Transverse colon (tissue), 4 donors: ENCODE measurements at regions not wholly inside any gene's neighbourhood (a gene's known extent, or its start where the extent isn't known, plus 50 kb on each side); places are given as distances from the start of the nearest gene placed in this dataset.
"Not testable (repeated sequence)": the region's sequence is repeated elsewhere in the genome, so short reads cannot be mapped to it uniquely, and the experiment has no call there.

Experiments used
- DNase-seq: peaks from one replicate; pipeline ENCODE4 v3.0.0-alpha.2; 2019
- H3K27ac ChIP-seq, 4 donors: fragments of 200-600 bp; sonication (generic); 2 replicates each; pipeline ENCODE4 v1.5.1; 2016 to 2018; ENCODE audit warnings: inconsistent platforms in 4 of 4
- H3K27me3 ChIP-seq: fragments of 200-600 bp; sonication (generic); 2 replicates; pipeline ENCODE4 v1.5.1; 2017; ENCODE audit warnings: inconsistent platforms
- H3K36me3 ChIP-seq, 4 donors: fragments of 200-600 bp; sonication (generic); 2 replicates each; pipeline ENCODE4 v1.5.1; 2017 to 2019; ENCODE audit warnings: inconsistent platforms in 4 of 4
- H3K4me1 ChIP-seq, 4 donors: fragments of 200-600 bp; sonication (generic); 2 replicates each; pipeline ENCODE4 v1.5.1; 2017 to 2020; ENCODE audit warnings: inconsistent platforms in 4 of 4
- H3K4me3 ChIP-seq, 4 donors: fragments of 200-600 bp; sonication (generic); 1 replicate in 1 of 4; 2 replicates in 3 of 4; pipeline versions ENCODE4 v1.5.1 to v1.6.1; 2017 to 2019; ENCODE audit warnings: inconsistent platforms in 4 of 4
- H3K9me3 ChIP-seq, 2 donors: fragments of 200-600 bp; sonication (generic); 2 replicates each; pipeline ENCODE4 v1.5.1; 2017 to 2019; ENCODE audit warnings: inconsistent platforms in 2 of 2
- EP300 ChIP-seq: sonication (generic); formaldehyde crosslinking; IDR thresholded peaks from one replicate; pipeline ENCODE4 v1.6.1; 2017; ENCODE audit warnings: antibody characterized with exemption, low read depth
- POLR2A ChIP-seq: fragments of 450-650 bp; IDR thresholded peaks from one replicate; pipeline ENCODE4 v1.6.1; 2016; ENCODE audit warnings: antibody characterized with exemption, mild to moderate bottlenecking, moderate library complexity
- POLR2AphosphoS5 ChIP-seq, 3 donors: sonication (generic); formaldehyde crosslinking; IDR thresholded peaks; one replicate each; pipeline ENCODE4 v1.6.1; 2016; ENCODE audit warnings: antibody characterized with exemption in 3 of 3
- WGBS, 2 donors: methylation state at CpG; one replicate each; pipeline ENCODE4 v1.1.5; 2018; ENCODE audit warnings: low coverage in 1 of 2; 5-methylcytosine and 5-hydroxymethylcytosine counted together
- in situ Hi-C, 4 donors: fragments of 200-750 bp; cut with MboI; loops; one replicate each; pipeline versions ENCODE4 v1.15.0 to v1.15.1; 2017; ENCODE audit warnings: low sequenced_read_pairs in 3 of 4, low pct_ligation_motif_present in 1 of 4, low pct_unique_long_range_greater_than_20kb in 1 of 4
- intact Hi-C: fragments of 100-400 bp; cut with DNase I; formaldehyde crosslinking; loops from one replicate; pipeline ENCODE4 v1.15.1; 2023; ENCODE audit warnings: low total_unique reads
- TF ChIP-seq, protein P1 (sequence below), 5 experiments: fragments of 200-600 bp in 3 of 5; fragments of 450-650 bp in 2 of 5; sonication (generic) in 3 of 5; IDR thresholded peaks; 1 replicate in 2 of 5; 2 replicates in 3 of 5; pipeline ENCODE4 v1.5.1; 2016 to 2017; ENCODE audit warnings: antibody characterized with exemption in 5 of 5, inconsistent platforms in 3 of 5, mild to moderate bottlenecking in 2 of 5, moderate library complexity in 1 of 5

DNA sequence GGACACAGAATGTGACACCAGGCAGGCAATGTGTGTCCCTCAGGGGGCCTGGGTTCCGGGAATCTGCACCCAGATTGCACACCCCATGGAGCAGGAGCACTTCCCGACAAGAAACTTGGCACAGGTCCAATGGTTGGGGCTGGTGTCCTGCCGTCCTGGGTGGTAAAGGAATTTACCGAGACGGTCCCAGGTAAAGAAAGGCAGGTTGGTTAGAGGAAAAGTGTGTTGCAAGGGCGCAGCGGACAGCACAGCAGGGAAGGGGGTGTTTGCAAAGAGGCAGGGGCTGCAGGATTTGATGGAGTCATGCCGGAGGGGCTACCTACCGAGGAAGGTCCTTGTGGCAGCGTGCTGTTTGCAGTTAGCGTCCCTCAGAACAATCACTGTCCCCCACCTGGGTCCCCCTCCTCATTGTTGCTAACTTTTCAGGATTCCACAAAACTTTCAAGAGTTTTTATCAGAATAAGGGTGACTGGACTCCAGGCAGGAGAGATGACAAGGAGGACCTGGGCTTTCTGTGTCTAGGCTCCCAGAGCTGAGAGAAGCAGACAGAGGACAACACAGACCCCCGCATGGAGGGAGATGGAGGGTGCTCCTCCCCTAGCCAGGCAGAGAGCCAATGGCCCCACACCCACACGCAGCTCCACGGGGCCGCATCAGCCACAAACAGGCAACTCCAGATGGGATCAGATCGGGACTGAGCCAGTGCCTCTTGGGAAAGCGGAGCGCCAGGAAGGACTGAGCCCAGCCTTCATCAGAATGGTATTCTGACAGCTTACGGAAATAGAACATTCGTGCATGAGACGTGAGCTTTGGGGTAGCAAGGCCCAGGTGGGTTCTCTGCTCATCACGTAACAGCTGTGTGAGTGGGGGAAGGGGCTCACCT, 1423.9 kb downstream of the BRD1 start:
- Histone ChIP-seq H3K9me3 (no peaks in the 10 kb centered on the region), H3K27ac (no peak overlapping the region), H3K36me3 (no peaks in the 10 kb centered on the region), H3K4me3 (no peak overlapping the region), H3K4me1 (no peaks in the 10 kb centered on the region), H3K27me3 (no peaks in the 10 kb centered on the region)
- intact Hi-C loops, result no loop called here
- in situ Hi-C loops, result no loop called here
- DNase-seq, result no peak
- 74% methylated on average over 22 of the region's 22 CpGs; no CpG with 5 or more reads in 1 of the 2 donors for WGBS, 2 donors
- TF ChIP-seq, protein P1, sequence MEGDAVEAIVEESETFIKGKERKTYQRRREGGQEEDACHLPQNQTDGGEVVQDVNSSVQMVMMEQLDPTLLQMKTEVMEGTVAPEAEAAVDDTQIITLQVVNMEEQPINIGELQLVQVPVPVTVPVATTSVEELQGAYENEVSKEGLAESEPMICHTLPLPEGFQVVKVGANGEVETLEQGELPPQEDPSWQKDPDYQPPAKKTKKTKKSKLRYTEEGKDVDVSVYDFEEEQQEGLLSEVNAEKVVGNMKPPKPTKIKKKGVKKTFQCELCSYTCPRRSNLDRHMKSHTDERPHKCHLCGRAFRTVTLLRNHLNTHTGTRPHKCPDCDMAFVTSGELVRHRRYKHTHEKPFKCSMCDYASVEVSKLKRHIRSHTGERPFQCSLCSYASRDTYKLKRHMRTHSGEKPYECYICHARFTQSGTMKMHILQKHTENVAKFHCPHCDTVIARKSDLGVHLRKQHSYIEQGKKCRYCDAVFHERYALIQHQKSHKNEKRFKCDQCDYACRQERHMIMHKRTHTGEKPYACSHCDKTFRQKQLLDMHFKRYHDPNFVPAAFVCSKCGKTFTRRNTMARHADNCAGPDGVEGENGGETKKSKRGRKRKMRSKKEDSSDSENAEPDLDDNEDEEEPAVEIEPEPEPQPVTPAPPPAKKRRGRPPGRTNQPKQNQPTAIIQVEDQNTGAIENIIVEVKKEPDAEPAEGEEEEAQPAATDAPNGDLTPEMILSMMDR (IDR thresholded peaks at IDR 0.05), result no peak
- no peak for TF ChIP-seq EP300

- Histone ChIP-seq H3K4me1 (no peaks in the 10 kb centered on the region), H3K27ac (no peak overlapping the region), H3K4me3 (no peak overlapping the region), H3K36me3 (no peaks in the 10 kb centered on the region), H3K27me3 (no peaks in the 10 kb centered on the region), H3K9me3 (no peaks in the 10 kb centered on the region)
- no peak for DNase-seq
- intact Hi-C loops (no loop called here), in situ Hi-C loops (no loop called here)
- TF ChIP-seq POLR2AphosphoS5 (IDR thresholded peaks at IDR 0.05), result no peak
- TF ChIP-seq, protein P1 (IDR thresholded peaks at IDR 0.05), result no peak
- TF ChIP-seq EP300, result no peak
- TF ChIP-seq POLR2A, result no peak
- 86 to 97% methylated on average over 6 to 21 of the region's 21 CpGs for WGBS, 2 donors
Measured at GRCh38 chr22:48402591-48403031, 1425.1 kb downstream of the BRD1 start.

DNA sequence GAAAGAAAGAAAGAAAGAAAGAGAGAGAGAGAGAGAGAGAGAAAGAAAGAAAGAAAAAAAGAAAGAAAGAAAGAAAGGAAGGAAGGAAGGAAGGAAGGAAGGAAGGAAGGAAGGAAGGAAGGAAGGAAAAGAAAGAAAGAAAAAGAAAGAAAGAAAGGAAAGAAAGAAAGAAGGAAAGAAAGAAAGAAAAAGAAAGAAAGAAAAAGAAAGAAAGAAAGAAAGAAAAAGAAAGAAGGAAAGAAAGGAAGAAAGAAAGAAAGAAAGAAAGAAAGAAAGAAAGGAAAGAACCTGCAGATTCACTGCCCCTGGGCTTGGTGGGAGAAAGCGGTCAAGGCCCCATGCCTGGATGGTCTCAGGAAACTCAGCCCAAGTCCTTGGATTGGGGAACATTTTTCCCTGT, 1426.2 kb downstream of the BRD1 start:
- WGBS, 2 donors, result 80 to 95% methylated on average over 1 of the region's 1 CpG
- H3K36me3 ChIP-seq, H3K27me3 ChIP-seq, H3K9me3 ChIP-seq, in situ Hi-C loops, H3K4me3 ChIP-seq, H3K4me1 ChIP-seq, H3K27ac ChIP-seq, DNase-seq, intact Hi-C loops: not testable (repeated sequence)

GRCh38 chr22:48398181-48398905, 1429.3 kb downstream of the BRD1 start:
- H3K36me3 ChIP-seq, result no peaks in the 10 kb centered on the region
- H3K27ac ChIP-seq, result no peak overlapping the region
- H3K4me1 ChIP-seq, result no peaks in the 10 kb centered on the region
- WGBS, 2 donors, result 53 to 85% methylated on average over 3 to 11 of the region's 11 CpGs
- H3K4me3 ChIP-seq, result no peak overlapping the region
- H3K9me3 ChIP-seq, result no peaks in the 10 kb centered on the region
- in situ Hi-C loops, result no loop called here
- intact Hi-C loops, result no loop called here
- H3K27me3 ChIP-seq, result no peaks in the 10 kb centered on the region
- no peak for DNase-seq
- TF ChIP-seq POLR2A, result no peak
- TF ChIP-seq, protein P1 (IDR thresholded peaks at IDR 0.05), result no peak
